GM12891 (cell line): ENCODE measurements at regions not wholly inside any gene's neighbourhood (a gene's known extent, or its start where the extent isn't known, plus 50 kb on each side); places are given as distances from the start of the nearest gene placed in this dataset.
A peak's percentile ranks its signal among the peaks of the same experiment; 100 is the strongest.
"Not testable (repeated sequence)": the region's sequence is repeated elsewhere in the genome, so short reads cannot be mapped to it uniquely, and the experiment has no call there.

Experiments used
- DNase-seq: peaks from one replicate; pipeline ENCODE4 v3.0.0; 2011; ENCODE audit warnings: low spot score; ENCODE audit not compliant: insufficient read length
- FAIRE-seq: peaks from 2 replicates; lab custom pipeline; 2011; peaks lifted over from hg19 to GRCh38; lab: Jason Lieb, UNC
- PAX5 ChIP-seq: IDR thresholded peaks from 2 replicates; pipeline ENCODE4 v1.6.1; 2011; ENCODE audit warnings: low read length, moderate library complexity, mild to moderate bottlenecking; ENCODE audit not compliant: insufficient read depth, severe bottlenecking
- POLR2A ChIP-seq: IDR thresholded peaks from 2 replicates; pipeline ENCODE4 v1.6.1; 2011; ENCODE audit warnings: low read depth, low read length, control low read depth
- POLR2AphosphoS5 ChIP-seq: IDR thresholded peaks from 2 replicates; pipeline ENCODE4 v1.6.1; 2011; ENCODE audit warnings: low read depth, low read length, control low read depth
- POU2F2 ChIP-seq: IDR thresholded peaks from 2 replicates; pipeline ENCODE4 v1.6.1; 2011; ENCODE audit warnings: low read depth, mild to moderate bottlenecking, control low read depth, low read length, moderate library complexity
- SPI1 ChIP-seq: IDR thresholded peaks from 2 replicates; pipeline ENCODE4 v1.6.1; 2011; ENCODE audit warnings: low read depth, low read length, control low read depth
- TAF1 ChIP-seq: IDR thresholded peaks from 2 replicates; pipeline ENCODE4 v1.6.1; 2011; ENCODE audit warnings: low read depth, low read length, control low read depth

DNA sequence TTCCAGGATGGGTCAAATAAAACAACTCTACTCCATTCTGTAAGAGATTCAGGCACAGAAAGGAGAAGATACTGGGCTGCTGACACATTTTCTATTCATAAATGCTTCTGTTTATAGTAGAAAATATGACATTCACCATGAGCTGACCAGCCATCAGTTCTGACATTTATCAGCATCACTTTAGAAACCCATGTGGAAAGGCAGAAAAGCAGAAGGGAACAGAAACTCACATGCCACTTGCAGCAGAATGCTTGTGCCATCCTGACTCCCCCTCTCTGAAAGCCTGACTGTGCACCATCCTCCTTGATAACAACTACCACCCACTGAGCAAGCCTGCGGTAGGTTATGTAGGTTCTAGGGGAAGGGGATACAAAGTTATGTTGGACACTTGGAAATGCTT lies 527.7 kb downstream of the TTLL7 start:
- DNase-seq, FAIRE-seq: not testable (repeated sequence)
- TF ChIP-seq SPI1, result peak; percentile 61

DNA sequence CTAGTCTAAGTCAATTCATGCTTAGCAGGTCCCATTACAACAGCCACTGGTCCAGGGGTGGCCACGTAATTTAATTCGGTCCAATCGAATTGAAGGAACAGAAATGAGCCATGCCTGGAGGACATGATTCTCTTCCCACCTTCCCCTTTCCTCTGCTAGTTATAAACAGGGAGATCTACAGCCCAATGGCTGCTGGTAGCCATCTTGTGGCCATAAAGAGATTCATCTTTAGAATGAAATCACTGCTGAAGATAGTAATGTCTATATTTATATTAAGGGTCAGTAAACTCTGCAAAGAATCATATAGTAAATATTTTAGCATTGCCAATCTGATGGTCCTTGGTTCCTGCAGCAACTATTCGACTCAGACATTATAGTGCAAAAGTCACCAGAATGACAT lies 530.6 kb downstream of the TTLL7 start:
- not testable (repeated sequence) for FAIRE-seq, DNase-seq

DNA sequence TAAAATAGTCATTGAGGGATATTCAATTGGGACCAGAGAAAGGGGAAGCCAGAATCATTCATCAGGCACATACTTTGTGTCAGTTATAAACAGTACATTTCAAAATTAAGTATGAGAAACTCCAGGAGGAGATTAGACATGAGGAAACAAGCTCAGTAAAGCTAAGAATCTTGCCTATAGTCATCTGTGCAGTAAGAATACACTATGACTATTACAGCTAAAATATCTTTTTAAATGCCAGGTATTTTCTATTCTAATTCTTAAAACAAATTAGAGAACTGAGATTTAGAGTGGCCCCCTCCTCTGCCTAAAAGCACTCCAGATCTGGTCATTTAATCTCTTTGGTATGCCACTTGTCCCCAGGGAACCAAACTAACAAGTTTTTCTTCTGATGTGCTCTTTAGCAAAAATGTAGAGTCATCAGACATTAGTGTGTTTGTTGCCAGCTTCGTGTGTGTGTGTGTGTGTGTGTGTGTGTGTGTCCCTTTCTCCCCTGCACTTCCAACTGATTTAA lies 541.1 kb downstream of the TTLL7 start:
- peak; percentile 11; the same call in 1 of the 2 replicates for TF ChIP-seq SPI1
- DNase-seq, result not testable (repeated sequence)
- FAIRE-seq, result peak; percentile 90

DNA sequence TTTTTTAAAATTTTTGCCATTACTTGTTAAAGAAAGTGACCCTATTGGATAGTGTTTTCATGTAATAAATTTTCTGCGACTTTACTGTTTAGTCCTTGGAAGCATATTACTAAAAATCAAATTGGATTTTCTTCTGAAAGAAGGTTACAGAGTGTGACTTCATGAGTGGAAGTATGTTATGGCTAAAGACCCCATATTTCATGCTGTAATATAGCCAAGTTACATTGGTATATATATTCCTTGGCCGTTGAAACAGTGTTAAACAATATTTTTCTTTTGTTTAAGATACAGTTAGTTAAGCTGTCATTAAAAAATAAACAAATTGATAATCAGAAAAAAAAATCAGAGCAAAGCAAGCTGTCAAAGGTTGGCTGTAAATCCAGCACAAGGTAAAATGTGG lies 541.7 kb downstream of the TTLL7 start:
- not testable (repeated sequence) for DNase-seq, FAIRE-seq

DNA sequence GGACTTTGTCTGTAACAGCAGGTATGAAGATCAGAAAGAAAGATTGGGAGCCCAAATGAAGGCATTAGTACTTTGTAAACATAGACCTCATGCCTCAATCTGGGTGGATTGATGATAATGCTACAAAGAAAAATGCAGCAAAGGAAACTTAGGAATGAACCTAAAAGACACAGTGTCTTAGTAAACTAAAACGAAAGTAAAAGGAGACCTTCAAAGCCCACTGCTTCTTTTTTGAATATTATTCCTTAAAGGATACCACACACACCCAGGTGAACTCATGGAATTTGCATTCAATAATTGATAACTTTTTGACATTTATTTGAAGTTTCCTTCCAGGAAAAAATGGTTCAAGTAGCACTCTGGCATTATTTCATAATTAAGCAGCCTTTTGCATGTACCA lies 543.2 kb downstream of the TTLL7 start:
- FAIRE-seq, DNase-seq: not testable (repeated sequence)

DNA sequence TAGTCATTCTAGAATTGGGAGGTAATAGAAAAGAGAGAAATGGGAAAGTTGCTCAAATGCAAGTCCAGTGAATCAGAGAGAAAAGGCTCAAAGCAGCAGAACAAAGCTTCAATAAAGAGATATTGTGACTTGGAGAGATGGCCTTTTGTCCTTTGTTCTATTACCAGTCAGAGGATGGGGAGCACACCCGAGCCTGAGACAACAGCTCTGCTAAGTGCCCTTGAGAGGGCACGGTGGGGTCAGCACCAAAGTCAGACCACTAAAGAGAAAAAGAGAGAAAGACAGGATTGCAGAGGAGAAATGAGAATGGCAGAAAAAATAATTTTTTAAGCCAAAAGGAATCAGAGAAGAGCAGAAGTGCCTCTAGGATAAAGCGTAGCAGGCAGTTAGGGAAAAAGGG lies 553.1 kb downstream of the TTLL7 start:
- not testable (repeated sequence) for DNase-seq, FAIRE-seq

DNA sequence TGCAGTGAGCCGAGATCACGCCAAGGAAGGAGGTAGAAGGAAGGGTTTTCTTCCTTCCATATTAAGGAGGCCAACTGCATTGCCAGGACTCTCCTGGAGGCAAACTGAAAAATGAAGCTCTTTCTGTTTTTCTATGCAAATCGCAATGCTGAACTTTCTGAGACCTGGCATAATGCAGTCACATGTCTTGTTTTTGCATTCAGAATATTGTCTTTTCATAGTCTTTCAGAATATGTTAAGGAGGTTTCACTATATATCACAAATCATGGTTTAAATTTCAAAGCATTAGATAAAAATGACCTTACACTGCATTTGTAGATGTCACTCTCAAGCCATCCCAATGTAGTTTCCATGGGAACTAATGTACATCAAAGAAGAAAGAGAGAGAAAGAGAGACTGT lies 556.5 kb downstream of the TTLL7 start:
- not testable (repeated sequence) for FAIRE-seq, DNase-seq

DNA sequence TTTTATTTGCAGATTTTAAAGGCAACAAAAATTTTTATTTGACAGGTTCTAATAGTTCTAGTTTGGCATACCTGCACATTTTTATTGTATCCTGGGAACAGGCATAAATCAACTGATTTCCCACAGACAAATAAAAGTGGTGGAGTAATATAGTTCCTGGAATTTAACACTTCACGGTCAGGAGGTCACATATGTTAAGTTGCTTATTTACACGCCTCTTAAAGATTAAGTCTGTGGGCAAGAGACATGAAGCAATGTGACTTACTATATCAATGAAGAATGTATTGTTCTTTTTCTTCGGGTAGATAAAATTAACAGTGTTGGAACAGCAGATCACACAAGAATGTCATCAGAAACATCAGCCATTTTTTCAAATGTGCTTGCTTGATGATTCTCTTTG lies 558.3 kb downstream of the TTLL7 start:
- not testable (repeated sequence) for FAIRE-seq, DNase-seq

DNA sequence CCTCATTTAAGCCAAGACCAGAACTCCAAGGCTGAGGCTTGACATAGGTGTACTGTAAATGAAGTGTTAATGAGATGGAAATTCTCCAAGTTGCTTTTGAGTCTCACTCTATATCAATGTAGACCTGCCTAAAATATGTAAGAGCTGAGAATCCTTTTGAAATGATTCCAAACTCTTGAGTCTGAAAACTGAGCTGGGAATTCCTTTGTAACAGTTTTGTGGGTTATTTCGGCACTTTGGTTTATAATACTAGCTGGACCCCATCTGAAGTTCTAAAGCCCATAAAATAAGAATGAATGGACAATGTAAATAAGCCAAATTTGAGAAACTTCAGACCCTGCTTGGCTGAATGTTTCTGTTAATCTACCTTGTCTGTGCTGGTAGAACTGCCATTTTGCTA lies 558.9 kb downstream of the TTLL7 start:
- peak; percentile 45 for FAIRE-seq
- DNase-seq, result not testable (repeated sequence)

DNA sequence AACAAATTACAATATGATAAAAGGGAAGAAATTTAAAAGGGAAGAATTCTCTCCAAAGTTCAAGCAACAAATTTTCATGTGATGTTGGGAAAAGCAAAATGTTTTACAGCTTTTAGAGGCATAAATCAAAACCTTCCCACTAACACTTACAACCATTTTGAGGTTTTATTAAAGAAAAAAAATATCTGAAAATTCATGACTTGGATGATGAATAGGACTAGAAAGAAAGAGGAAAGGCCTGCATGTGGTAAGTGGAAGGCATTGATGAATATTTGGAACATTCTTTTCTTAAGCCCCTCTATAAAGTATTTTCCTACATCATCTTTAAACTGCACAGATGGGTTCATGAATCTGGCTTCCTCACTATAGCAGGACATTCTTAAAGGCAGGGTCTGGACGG lies 560.6 kb downstream of the TTLL7 start:
- FAIRE-seq, DNase-seq: not testable (repeated sequence)

DNA sequence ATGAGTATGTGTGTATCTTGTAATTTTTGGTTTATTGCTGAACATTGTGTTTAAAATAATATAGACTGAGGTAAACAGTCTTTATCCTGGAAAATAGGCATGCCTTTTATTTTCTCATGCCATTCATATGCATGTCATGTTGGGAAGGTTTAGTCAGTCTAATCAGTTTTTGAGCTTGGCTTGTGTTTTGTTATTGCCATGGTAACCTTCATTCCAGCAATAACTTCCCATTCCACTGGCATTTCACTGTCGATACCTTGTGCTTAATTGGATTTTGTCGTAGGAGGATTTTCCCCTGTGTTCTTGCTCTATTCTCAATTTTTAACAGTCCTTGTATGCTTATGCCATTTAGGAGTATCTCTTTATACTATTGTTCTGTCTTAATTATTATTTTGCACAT lies 563.6 kb downstream of the TTLL7 start:
- not testable (repeated sequence) for DNase-seq
- peak; percentile 38 for FAIRE-seq

DNA sequence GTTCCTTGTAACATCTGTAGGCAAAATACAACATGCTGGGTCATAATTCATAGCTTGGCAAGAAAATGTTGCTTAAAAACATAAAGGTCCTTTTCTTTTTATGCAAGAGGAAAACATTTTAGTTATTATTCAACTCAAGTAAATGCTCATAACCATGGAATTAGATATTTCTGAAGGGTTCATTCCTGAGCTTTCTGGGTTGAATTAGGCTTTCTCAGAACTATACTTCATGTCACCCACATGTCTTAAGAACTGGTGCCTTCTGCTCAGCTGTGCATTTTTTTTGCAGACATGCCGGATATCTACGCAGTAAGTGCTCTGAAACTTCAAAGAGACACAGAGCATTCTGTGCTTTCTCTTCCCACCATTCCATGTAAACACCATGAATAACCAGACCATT lies 571.4 kb downstream of the TTLL7 start:
- FAIRE-seq, result peak; percentile 88
- DNase-seq, result not testable (repeated sequence)

DNA sequence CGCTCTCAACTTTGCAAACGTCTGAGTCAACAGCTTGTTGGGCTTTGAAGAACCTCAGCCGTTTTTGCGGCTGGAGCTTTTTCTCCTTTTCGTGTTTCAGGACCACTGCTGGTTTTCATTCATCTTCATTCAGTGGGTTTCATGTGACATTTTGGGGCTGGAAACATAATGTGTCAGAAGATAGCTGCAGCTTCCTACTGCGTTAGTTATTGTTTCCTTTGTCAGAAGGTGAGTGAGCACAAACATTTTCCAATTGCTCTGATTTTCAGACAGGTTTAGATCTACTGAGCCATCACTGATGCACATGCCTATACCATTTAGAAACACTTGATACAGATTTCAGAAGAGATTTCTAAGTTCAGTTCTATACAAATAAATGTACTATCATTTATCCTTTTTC lies 575.5 kb downstream of the TTLL7 start:
- not testable (repeated sequence) for DNase-seq
- peak; percentile 28 for FAIRE-seq

DNA sequence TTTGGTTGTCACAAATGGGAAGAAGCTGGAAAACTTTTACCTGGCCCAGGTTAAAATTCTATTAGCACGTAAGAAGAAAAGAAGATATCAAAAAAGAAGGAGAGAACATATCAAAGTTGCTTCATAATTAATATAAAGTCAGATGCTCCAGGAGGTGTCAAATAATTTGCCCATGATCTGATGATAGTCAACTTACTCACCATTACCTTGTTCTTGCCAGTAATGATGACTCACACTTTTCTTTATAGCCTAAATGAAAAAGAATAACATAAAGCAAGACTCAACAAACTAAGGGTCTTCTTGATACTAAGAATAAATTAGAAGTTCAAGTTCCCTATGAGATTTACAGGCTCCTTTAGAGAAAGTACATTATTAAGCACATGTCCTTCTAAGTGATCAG lies 580.4 kb downstream of the TTLL7 start:
- DNase-seq (no peak), FAIRE-seq (no peak)
- no peak for TF ChIP-seq TAF1
- no peak for TF ChIP-seq POU2F2
- no peak for TF ChIP-seq PAX5
- no peak for TF ChIP-seq POLR2AphosphoS5
- TF ChIP-seq SPI1, result no peak
- no peak for TF ChIP-seq POLR2A

DNA sequence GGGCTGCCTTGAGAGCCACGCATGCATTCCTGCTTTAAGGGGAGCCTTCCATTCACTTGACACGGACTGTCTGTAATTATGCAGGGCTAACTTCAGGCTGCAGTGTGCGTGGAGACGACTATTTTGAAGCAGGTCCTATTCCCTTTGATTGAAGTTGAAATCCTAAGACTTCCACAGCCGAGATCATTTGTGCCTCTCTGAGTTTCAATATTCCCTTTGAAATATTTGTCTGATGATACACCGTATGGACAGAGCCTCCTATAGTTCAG lies 585.2 kb downstream of the TTLL7 start:
- FAIRE-seq, result not testable (repeated sequence)

DNA sequence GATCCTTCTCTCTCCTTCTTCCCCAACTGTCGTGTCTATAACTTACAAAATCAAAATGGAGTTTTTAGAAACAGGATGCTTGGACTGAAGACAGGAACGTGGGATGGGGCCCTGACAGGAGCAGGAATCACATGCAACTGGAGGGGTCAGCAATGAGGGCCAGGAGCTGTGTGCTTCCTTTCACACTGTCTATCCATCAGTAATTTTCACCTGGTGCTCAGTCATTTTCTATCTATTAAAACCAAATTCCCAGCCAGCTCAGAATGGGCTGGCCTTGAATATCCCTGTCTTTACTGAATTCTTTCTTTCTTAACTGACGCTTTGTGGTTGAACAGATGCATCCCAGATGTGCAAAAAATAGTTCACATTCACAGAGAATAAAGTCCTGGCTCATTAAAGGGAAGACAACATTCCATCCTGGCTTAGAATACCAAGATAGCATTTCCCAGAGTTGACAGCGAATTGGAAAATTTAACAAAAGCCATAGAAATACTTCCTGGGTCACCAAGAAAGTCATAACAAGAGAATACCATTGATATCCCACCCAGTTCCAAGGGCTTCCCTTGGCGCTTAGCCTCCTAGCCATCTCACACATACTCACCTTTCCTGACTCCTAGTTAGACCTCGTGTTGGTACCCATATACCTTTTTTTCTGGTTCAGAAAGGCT lies 588.1 kb downstream of the TTLL7 start:
- FAIRE-seq, result peak; percentile 47
- not testable (repeated sequence) for DNase-seq

More for the DNA sequence above, 585.2 kb downstream of the TTLL7 start:
- not testable (repeated sequence) for DNase-seq

DNA sequence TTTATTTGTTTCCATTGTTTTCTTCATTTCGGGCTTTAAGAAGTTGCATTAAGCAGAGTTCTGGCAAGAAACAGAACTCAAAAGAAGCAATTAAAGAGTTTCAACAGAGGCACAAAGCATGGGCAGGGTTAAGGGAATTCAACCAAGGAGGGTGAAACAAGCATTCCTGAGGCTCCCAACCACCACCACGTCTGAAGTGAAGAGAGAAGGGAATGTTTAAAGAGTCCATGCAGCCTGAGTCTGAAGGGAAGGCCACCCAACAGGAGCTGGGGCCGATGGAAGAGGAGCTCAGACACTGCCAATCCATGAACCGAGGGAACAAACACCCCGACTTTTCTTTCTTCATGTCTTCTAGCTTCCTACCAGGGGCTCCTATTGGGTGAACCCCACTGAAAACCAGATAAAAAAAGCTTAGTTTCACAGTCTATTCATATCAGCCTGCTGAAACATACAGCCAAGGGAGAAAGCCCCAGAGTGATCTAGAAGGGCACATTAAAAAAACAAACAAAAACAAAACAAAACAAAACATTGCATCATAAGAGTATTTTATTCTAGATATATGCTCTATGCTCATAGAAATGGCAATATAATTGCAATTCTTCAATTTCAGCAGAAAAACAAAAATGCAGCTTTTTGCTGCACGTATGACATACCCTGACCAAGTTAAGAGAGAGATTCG lies 592.1 kb downstream of the TTLL7 start:
- DNase-seq, FAIRE-seq: not testable (repeated sequence)

DNA sequence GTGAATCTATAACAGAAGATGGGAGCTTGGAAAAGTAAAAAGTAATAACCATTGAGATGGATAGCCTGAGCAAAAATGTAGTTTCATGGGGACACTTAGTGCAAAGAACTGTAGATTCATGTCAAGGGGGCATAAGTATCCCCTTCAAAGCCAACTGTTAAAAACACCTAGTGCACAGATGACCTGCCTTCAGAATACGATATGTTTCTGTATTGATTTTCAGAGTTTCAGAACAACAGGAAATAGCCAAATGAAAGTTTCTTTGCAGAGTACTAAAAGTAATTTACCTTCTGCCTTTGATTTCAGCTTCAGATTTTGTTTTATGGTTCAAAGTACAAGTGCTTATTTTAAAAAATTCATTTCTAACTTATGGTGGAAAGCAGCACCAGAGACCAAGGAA lies 593.1 kb downstream of the TTLL7 start:
- FAIRE-seq, DNase-seq: not testable (repeated sequence)

DNA sequence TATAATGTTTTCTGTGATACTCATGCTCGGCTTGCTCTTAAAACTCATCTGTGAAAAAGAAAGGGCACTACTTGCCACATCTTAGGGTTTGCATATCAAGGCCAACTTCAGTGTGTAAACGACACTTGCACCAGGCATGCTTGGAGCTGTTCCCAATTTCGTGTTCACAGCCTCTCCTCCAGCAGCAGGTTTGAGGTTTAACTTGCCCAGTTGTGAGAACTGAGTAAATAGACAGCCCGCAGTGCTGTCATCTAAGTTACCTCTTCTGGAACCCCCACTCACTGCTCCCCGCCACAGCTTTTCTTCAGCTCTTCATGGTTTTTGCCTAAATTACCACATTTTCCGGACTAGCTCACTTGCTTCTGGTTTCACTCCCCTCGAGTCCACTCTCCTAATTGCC lies 595.4 kb downstream of the TTLL7 start:
- DNase-seq, result not testable (repeated sequence)
- peak; percentile 86 for FAIRE-seq
